NCI-H146 (cell line): ENCODE measurements at regions not wholly inside any gene's neighbourhood (a gene's known extent, or its start where the extent isn't known, plus 50 kb on each side); places are given as distances from the start of the nearest gene placed in this dataset.
"Not testable (repeated sequence)": the region's sequence is repeated elsewhere in the genome, so short reads cannot be mapped to it uniquely, and the experiment has no call there.

ENCODE experiments used
- DNase-seq: peaks from one replicate; lab custom pipeline; 2025; lab: John Stamatoyannopoulos, UW

- no peak for DNase-seq
Measured at GRCh38 chr3:194189243-194189791, 53.4 kb downstream of the HES1 start.

- not testable (repeated sequence) for DNase-seq
Measured at GRCh38 chr3:194191850-194192249, 55.9 kb downstream of the HES1 start.

- no peak for DNase-seq
Measured at GRCh38 chr3:194194051-194194756, 58.3 kb downstream of the HES1 start.

GRCh38 chr3:194194757-194195085 lies 58.8 kb downstream of the HES1 start:
- no peak for DNase-seq

- no peak for DNase-seq
Measured at GRCh38 chr3:194195611-194196010, 59.7 kb downstream of the HES1 start.

- DNase-seq: no peak
Measured at GRCh38 chr3:194196876-194197275, 60.9 kb downstream of the HES1 start.

- no peak for DNase-seq
Measured at GRCh38 chr3:194197396-194197960, 61.5 kb downstream of the HES1 start.

GRCh38 chr3:194197981-194198695 lies 62.2 kb downstream of the HES1 start:
- peak; percentile 31 for DNase-seq

- no peak for DNase-seq
Measured at GRCh38 chr3:194198938-194199337, 63.0 kb downstream of the HES1 start.

GRCh38 chr3:194200422-194201081 lies 64.6 kb downstream of the HES1 start:
- no peak for DNase-seq

GRCh38 chr3:194201953-194202666 lies 66.2 kb downstream of the HES1 start:
- DNase-seq: no peak

GRCh38 chr3:194203482-194204041 lies 67.6 kb downstream of the HES1 start:
- DNase-seq: peak; percentile 61

- DNase-seq: peak; percentile 78
Measured at GRCh38 chr3:194204042-194204987, 68.4 kb downstream of the HES1 start.

- DNase-seq: peak; percentile 97
Measured at GRCh38 chr3:194205675-194206133, 69.8 kb downstream of the HES1 start.

- peak; percentile 85 for DNase-seq
Measured at GRCh38 chr3:194206320-194206719, 70.4 kb downstream of the HES1 start.

GRCh38 chr3:194208709-194209108 lies 72.8 kb downstream of the HES1 start:
- DNase-seq: no peak

GRCh38 chr3:194212161-194212844 lies 76.4 kb downstream of the HES1 start:
- no peak for DNase-seq

- peak; percentile 56 for DNase-seq
Measured at GRCh38 chr3:194212845-194213331, 76.9 kb downstream of the HES1 start.

- no peak for DNase-seq
Measured at GRCh38 chr3:194215392-194215791, 79.4 kb downstream of the HES1 start.
